Thyroid gland (tissue), 4 donors: ENCODE measurements at regions not wholly inside any gene's neighbourhood (a gene's known extent, or its start where the extent isn't known, plus 50 kb on each side); places are given as distances from the start of the nearest gene placed in this dataset.

ENCODE experiments used
- DNase-seq, 2 donors: peaks; one replicate each; pipeline ENCODE4 v3.0.0-alpha.2; 2019
- H3K27ac ChIP-seq, 3 donors: fragments of 200-600 bp; sonication (generic); 1 replicate in 2 of 3; 2 replicates in 1 of 3; pipeline ENCODE4 v1.5.1; 2016 to 2019; ENCODE audit warnings: mild to moderate bottlenecking in 1 of 3, moderate library complexity in 1 of 3
- H3K27me3 ChIP-seq: fragments of 200-600 bp; sonication (generic); one replicate; pipeline ENCODE4 v1.5.1; 2019
- H3K36me3 ChIP-seq, 2 donors: fragments of 200-600 bp; sonication (generic); one replicate each; pipeline ENCODE4 v1.5.1; 2016 to 2019
- H3K4me1 ChIP-seq, 2 donors: fragments of 200-600 bp; sonication (generic); one replicate each; pipeline ENCODE4 v1.5.1; 2017 to 2019
- H3K4me3 ChIP-seq, 3 donors: fragments of 200-600 bp; sonication (generic); replicated peaks in 1 of 3; 1 replicate in 2 of 3; 2 replicates in 1 of 3; pipeline ENCODE4 v1.5.1; 2016; ENCODE audit warnings: mild to moderate bottlenecking in 1 of 3
- H3K9me3 ChIP-seq: fragments of 200-600 bp; sonication (generic); one replicate; pipeline ENCODE4 v1.5.1; 2017
- CTCF ChIP-seq, 6 experiments: fragments of 200-600 bp in 3 of 6; fragments of 450-650 bp in 3 of 6; sonication (generic) in 3 of 6; IDR thresholded peaks; one replicate each; pipeline ENCODE4 v1.5.1; 2016 to 2019; ENCODE audit warnings: antibody characterized with exemption in 6 of 6, mild to moderate bottlenecking in 2 of 6, inconsistent platforms in 1 of 6, moderate library complexity in 1 of 6
- POLR2A ChIP-seq, 2 donors: fragments of 450-650 bp; IDR thresholded peaks; one replicate each; pipeline ENCODE4 v1.6.1; 2017; ENCODE audit warnings: antibody characterized with exemption in 2 of 2, mild to moderate bottlenecking in 2 of 2, moderate library complexity in 1 of 2
- WGBS, 2 donors: methylation state at CpG; one replicate each; pipeline ENCODE4 v1.1.5; 2017; 5-methylcytosine and 5-hydroxymethylcytosine counted together
- intact Hi-C: fragments of 100-400 bp; cut with DNase I; formaldehyde crosslinking; loops from one replicate; pipeline ENCODE4 v1.15.1; 2023

- TF ChIP-seq CTCF (IDR thresholded peaks at IDR 0.05) (no peak), POLR2A (IDR thresholded peaks at IDR 0.05) (no peak)
- intact Hi-C loops: no loop called here
- no peak for DNase-seq
- H3K27me3 ChIP-seq: no peaks in the 10 kb centered on the region
- H3K27ac ChIP-seq: no peak overlapping the region
- H3K4me1 ChIP-seq: no peaks in the 10 kb centered on the region
- H3K9me3 ChIP-seq: no peaks in the 10 kb centered on the region
- H3K36me3 ChIP-seq: no peaks in the 10 kb centered on the region
- no peak overlapping the region for H3K4me3 ChIP-seq
- 62 to 74% methylated on average over 3 of the region's 3 CpGs for WGBS, 2 donors
These were observed 142.4 kb upstream of the TMC3 start for GRCh38 chr15:81516461-81516860.

DNA sequence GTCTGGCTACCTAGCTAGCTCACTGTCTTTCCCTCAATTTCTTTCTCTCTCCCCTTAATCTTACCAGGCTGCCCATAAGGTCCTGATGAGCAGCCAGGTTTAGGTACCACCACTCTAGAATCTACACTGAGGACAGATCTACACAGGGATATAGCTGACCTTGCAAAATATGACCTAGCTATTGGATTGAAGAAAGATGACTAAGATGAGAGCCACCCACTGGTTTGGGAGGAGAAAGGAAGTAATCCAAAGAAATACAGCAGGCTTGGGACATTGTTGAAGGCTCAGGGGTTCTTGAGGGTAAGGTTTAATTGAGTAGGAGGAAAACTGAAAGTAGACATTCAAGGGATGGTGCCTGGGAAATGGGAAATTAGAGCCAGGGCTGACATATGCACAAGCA lies 142.0 kb upstream of the TMC3 start:
- no peak overlapping the region for H3K27ac ChIP-seq
- H3K36me3 ChIP-seq: no peaks in the 10 kb centered on the region
- intact Hi-C loops: no loop called here
- H3K27me3 ChIP-seq: no peaks in the 10 kb centered on the region
- no peak overlapping the region for H3K4me3 ChIP-seq
- DNase-seq: no peak
- H3K9me3 ChIP-seq: no peaks in the 10 kb centered on the region
- no peaks in the 10 kb centered on the region for H3K4me1 ChIP-seq
- TF ChIP-seq CTCF (IDR thresholded peaks at IDR 0.05): no peak
- no peak for TF ChIP-seq POLR2A (IDR thresholded peaks at IDR 0.05)

DNA sequence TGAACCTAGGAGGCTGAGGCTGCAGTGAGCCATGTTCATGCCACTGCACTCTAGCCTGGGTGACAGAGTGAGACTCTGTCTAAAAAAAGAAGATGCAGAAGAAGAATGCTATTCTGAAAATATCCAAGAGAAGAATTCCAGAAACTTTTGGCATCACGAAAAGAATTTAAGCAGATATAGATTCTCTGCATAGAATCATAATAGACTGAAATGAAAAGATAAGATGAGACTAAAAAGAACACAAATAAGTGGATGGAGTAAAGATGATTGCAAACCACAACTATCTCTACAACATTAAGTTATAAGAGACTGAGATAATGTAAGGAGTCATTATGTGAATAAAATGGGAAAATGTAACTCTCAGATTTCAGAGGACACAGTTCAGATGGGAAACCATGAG lies 140.7 kb upstream of the TMC3 start:
- Histone ChIP-seq H3K4me3 (no peak overlapping the region), H3K27ac (no peak overlapping the region), H3K36me3 (no peaks in the 10 kb centered on the region), H3K27me3 (no peaks in the 10 kb centered on the region), H3K9me3 (no peaks in the 10 kb centered on the region), H3K4me1 (no peaks in the 10 kb centered on the region)
- TF ChIP-seq CTCF (IDR thresholded peaks at IDR 0.05) (no peak), POLR2A (IDR thresholded peaks at IDR 0.05) (no peak)
- intact Hi-C loops: no loop called here
- no peak for DNase-seq
- 78 to 89% methylated on average over 1 of the region's 1 CpG for WGBS, 2 donors

DNA sequence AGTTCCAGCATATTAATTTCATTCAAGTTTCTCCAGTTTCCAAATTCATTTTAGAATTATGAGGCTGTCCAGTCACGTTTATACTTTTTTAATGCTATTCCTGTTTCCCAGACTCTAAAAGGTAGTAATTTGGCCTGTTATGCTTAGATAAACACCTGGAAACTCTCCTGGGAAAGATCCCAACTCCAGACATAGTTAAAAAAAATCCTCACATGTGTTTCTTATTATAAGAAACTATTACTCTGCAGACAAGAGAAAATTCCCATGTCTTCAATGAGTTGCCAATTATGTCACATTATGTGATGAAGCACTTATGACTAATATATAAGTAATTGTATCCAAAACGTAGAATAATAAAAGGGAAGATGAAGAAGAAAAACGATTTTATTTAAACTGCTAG lies 137.1 kb upstream of the TMC3 start:
- intact Hi-C loops: no loop called here
- Histone ChIP-seq H3K36me3 (no peaks in the 10 kb centered on the region), H3K27me3 (no peaks in the 10 kb centered on the region), H3K4me3 (no peak overlapping the region), H3K4me1 (no peaks in the 10 kb centered on the region), H3K27ac (no peak overlapping the region), H3K9me3 (no peaks in the 10 kb centered on the region)
- 53 to 60% methylated on average over 3 of the region's 3 CpGs for WGBS, 2 donors
- no peak for DNase-seq
- TF ChIP-seq POLR2A (IDR thresholded peaks at IDR 0.05) (no peak), CTCF (IDR thresholded peaks at IDR 0.05) (no peak)

DNA sequence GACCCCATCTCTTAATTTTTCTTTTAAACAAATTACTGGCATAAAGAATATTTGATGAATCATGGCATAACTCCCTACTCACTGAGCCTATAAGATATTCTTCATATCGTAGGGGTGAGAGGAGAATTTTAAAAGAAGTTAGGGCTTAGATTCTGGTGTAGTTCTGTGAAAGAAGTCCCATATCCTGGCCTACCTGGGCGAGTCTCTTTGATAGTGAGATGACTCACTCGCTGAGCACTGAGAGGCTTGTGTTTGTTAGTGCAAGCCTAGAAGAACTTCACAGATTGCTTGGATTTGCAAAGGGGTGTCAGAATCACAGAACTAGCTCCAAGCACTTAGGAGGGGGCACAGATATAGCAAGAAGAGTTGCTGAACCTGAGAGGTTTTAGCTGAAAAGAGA lies 133.8 kb upstream of the TMC3 start:
- H3K4me3 ChIP-seq: no peak overlapping the region
- TF ChIP-seq POLR2A (IDR thresholded peaks at IDR 0.05) (no peak), CTCF (IDR thresholded peaks at IDR 0.05) (no peak)
- H3K4me1 ChIP-seq: no peaks in the 10 kb centered on the region
- WGBS, 2 donors: 61 to 68% methylated on average over 3 of the region's 3 CpGs
- no peaks in the 10 kb centered on the region for H3K36me3 ChIP-seq
- DNase-seq: no peak
- H3K27me3 ChIP-seq: no peaks in the 10 kb centered on the region
- H3K9me3 ChIP-seq: no peaks in the 10 kb centered on the region
- intact Hi-C loops: no loop called here
- H3K27ac ChIP-seq: no peak overlapping the region
